NOMO-1 treated with dmso at 0.1 percent for 144 hours (cell line): ENCODE measurements at regions not wholly inside any gene's neighbourhood (a gene's known extent, or its start where the extent isn't known, plus 50 kb on each side); places are given as distances from the start of the nearest gene placed in this dataset.
"Not testable (repeated sequence)": the region's sequence is repeated elsewhere in the genome, so short reads cannot be mapped to it uniquely, and the experiment has no call there.

Experiments
- DNase-seq: peaks from one replicate; lab custom pipeline; 2025; ENCODE audit not compliant: unreplicated experiment; lab: John Stamatoyannopoulos, UW

DNA sequence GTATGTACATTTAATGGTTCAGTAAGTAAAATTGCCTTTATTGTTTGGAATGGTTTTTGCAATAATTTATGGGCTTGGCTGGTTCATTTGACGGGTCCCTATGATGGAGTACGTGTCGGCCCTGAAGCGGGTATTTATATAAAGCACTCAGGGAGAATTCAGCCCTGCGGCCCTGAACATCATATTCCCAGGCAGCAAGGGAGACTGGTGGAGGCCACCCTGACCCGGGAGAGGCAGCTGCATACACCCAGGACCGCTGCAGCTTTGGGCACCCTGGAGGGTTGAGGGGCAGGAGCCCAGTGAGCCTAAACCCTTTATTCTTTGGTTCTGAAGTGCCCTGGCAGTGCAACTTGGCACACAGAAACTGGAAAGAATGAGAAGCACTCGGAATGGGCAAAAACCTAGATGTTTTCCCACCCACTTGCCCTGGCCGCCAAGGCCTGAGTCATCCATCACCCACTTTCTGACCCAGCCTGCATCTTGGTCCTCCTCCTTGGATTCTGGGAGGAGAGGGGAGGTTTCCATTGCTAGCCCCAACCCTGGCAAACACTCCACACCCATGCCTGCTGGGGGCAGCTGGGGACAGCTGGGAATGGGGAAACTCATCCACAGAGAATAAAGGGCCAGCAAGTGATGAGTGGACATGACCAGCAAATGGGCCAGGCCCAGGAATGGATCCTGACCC, 162.2 kb upstream of the TNRC6C start:
- no peak for DNase-seq

DNA sequence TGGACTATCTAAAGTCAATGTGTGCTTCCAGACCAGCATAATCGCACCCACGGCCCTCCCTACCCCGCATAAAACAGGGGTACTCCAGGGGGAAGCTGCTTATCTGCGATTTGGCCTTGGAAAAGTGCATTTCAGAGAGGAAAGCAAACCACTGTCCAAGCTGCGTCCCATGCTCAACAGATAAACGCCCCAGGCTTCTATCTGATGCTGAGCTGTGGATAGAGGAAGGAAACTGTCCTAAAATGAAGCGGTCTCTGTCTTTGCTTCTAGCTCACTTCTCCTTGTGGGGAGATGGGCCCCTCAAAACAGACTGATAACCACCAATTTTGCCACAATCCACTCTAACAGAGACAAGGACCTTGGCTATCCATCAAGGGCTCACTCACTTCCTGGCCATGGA, 160.5 kb upstream of the TNRC6C start:
- DNase-seq, result no peak

DNA sequence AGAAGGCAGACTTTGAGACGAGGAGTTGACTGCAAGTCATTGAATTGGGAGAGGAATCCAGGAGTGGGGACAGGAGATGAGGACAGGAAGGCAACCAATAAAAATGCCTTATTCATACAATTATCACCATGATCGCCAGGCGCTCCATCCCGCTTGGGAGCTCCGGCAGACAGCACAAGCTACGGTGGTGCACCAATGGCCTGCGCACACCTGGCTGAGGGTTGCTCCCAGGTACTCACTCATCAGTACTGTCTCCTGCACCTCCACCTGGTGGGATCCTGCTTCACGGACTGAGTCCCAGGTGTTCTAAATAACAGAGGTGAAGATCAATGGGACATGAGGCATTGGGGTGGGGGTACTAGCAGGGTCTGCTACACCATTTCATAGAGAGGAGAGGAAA, 160.0 kb upstream of the TNRC6C start:
- DNase-seq, result no peak

DNA sequence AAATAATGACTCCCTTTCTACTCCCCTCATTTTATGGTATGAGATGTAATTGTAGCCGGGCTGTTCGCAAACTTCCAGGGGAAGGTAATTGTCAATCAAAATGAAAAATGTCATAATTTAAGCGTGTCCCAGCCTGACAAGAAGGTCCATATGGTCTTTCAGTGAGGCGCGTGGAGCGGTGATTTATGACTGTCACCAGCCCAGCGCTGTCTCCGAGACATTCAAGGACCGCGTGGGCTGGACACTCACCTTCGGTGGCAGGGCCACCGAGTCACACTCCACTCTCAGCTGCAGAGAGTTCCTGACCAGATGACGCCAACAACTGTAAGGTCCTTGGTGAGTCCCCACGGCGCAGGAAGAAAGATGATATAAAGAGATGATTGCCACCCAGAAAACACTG, 157.7 kb upstream of the TNRC6C start:
- DNase-seq, result no peak

DNA sequence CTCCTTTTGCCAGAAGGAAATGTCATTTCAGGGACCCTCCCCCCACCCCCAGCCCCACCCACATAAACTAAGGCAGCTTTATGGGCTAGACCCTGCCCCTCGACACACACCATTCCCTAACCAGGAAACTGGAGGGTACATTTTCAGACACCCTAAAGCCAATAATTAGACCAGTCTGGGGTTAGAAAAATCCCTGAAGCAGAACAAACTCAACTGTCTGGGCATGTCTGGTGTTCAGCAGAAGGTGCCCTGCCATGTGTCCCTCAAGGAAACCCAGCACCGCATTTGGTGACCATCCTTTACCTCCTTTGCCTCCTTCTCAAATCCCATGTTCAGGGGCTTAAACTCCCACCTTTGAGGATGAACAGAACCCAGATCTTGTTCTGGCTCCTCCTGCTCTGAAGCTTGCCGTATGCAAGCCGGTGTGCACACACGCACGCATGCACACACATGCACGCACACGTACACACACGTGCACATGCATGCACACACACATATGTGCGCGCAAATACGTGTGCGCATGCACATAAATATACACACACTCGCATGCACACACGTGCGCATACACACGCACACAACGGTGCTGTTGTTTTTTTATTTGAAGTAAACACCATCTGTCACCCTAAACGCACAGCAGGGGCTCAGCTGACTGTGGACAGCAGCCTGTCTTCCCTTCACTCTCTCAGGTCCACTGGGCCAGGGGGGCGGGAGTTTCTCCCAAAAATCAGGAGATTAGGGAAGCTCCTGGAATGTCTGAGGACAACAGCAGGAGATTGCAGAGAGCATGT, 156.8 kb upstream of the TNRC6C start:
- DNase-seq, result no peak

DNA sequence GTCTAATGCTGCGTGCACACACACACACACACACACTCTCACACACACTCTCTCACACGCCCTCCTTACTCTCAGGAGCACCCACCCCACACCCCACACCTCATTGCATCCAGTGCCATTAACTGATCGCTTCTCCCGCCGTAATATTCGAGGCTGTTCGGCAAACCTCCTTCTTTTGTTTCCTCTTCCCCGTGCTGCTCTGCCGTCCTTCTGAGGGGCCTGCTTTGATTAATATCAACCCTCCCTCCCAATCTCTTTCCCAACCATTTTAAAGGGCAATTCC, 156.2 kb upstream of the TNRC6C start:
- no peak for DNase-seq

DNA sequence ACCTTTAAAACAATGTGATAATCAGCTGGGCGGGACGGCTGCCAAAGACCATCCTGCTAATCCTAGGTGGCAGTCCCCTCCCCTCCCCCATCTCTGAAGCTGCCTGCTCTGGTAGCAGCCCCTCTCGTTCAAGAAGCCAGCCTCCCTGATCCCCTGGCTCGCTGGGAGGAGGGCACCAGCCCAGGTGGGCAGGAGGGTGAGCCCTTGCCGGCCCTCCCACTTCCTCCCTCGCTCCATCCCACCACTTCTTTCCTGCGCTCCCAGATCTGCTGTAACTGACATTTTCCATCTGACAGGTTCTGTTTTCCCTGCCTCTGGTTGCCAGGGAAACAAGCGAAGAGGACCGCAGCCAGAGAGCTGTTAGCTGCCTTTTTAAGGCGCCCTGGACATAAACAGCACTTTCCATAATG, 155.7 kb upstream of the TNRC6C start:
- no peak for DNase-seq

DNA sequence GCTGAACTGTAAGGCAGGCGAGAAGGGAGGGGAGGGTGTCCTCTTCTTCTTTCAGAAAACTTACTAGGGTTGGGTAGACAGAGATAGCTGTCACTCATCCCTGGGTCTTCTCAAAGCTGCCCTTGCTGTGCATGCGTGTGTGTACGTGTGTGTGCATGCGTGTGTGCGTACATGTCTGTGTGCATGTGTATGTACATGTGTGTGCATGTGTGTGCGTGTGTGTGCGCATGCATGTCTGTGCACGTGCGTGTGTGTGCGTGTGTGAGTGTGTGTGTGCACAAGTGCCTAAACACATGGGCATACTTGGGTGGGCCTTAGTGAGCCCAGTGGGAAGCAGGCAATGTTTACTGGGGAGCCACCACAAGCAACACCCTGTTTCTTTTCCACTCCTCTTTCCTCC, 154.8 kb upstream of the TNRC6C start:
- no peak for DNase-seq

DNA sequence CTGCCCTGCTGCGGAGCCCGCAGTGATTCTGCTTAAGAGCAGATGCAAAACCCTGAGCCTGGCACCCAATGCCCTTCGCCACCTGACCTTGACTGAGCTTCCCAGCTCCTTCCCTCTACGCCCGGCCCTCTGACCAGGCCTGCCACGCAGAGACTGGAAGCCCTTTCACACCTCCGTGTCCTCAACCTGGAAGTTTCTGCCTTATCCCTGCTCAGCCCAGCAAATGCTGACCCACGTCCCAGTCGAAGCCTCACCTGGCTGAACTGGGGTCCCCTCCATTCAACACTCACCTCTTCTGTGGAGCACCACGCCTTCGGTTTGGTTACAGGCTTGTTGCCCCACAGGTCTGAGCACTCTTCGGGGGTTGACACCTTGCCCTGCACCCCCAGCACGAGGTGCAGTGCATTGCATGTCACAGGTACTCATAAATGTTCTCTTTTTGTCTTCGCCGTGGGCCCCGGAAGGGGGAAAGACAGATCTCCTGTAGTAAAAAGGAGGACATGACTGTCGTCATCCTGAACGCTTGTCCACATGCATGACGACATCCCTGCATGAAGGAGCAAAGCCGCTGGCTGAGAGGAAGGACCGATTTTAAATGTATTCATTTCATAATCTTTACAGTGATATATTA, 153.6 kb upstream of the TNRC6C start:
- DNase-seq, result no peak

DNA sequence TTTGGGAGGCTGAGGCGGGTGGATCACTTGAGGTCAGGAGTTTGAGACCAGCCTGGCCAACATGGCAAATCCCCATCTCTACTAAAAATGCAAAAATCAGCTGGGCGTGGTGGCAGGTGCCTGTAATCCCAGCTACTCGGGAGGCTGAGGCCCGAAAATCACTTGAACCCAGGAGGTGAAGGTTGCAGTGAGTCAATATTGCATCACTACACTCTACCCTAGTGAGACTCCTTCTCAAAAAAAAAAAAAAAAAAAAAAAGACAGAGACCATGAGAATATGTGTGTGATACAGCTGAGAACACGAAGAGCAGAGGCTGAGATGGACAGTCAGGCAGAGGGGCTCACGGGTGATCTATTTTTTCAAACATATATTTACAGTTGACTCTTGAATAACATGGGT, 152.5 kb upstream of the TNRC6C start:
- DNase-seq, result not testable (repeated sequence)

DNA sequence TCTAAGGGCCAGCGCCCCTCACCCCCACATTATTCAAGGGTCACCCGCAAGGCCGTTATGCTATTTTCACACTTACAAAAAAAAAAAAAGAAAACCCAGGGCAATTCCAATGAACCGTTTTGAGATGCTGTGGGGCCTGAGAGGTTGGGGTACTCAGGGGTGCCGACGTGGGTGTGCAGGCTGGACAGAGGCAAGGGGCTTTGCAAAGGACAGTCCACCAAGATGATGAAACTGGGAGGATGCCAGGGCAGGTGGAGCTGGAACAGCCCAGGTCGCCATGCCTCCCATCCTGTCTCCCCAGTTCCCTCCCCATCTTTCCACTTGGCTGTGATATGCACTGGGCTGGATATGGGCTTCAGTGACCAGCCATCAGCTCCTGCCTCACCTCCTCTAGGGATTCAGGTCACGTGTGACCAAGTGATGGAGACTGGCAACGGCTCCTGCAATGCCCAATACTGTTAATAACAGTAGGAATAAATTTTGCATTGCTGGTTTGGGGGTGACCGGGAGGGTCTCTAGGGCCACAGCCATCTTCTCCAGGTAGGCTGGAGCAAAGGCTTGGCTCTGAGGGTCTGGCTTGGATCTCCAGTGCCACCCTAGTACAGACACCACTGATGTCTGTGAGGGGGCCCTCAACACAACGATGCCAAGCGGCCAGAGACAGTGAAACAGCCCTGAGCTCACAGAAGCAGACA, 151.3 kb upstream of the TNRC6C start:
- no peak for DNase-seq

DNA sequence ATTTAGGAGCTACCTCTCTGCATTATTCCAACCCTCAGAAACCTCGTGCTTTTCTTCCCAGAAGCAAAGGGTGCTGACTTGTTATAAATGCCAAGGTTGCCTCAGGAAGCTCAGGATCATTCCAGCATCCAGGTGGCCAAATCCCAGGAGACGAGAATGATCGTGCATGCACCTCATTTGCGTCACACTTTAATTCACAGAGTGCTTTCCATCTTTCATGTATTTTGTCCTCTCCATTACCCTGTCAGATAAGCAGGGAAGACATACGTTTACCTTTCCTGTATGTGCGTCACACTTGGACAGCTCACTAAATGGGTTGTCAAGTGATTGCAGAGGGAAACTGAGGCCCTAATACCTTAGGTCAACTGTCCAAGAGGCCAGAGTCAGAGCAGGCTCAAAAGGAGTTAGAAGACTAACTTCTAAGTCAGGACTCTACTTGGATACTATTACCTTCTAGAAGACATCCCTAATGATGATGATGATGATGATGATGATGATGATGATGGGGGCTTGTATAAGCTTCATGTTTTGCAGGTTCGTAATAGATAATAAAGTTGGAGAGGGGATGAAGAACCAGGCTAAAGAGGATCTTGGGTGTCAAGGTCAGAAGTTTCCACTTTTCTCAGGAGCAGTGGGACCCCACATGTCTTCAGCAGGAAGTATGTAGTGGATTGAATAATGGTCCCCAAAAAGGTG, 150.6 kb upstream of the TNRC6C start:
- no peak for DNase-seq

DNA sequence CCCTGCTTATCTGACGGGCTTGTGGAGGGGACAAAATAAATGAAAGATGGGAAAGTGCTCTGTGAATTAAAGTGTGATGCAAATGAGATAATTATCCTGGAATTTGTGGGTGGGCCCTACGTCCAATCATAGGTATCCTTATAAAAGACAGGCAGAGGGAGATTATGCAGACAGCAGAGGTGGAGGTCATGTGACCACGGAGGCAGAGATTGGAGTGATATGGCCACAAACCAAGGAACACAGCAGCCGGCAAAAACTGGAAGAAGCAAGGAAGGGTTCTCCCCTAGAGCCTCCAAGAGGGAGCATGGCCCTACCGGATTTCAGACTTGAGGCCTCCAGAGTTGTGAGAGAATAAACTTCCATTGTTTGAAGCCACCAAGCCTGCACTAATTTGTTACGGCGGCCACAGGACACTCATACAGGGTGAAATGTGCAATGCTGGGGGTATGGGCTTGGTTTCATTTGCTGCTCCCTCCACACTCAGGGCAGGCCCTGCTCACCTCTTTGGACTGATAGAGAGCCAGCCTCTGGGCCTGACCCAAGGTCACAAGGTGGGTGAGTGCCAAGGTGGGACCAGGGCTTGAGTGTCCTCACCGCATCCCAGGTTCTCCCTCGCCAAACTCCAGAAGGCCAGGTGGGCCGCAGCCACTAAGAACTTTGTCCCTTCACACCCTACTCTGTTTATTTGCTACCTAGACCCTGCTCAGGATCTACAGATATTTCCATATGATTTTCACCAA, 149.6 kb upstream of the TNRC6C start:
- DNase-seq, result no peak

DNA sequence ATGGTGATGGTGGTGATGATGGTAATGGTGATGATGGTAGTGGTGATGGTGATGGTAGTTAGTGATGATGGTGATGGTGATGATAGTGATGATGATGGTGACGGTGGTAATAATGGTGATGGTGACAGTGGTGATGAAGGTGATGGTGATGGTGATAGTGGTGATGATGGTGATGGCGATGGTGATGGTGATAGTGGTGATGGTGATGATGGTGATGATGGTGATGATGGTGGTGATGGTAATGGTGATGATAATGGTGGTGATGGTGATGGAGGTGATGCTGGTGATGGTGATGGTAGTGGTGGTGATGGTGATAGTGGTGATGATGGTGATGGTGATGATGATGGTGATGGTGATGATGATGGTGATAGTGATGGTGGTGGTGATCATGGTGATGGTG, 148.7 kb upstream of the TNRC6C start:
- DNase-seq, result no peak

DNA sequence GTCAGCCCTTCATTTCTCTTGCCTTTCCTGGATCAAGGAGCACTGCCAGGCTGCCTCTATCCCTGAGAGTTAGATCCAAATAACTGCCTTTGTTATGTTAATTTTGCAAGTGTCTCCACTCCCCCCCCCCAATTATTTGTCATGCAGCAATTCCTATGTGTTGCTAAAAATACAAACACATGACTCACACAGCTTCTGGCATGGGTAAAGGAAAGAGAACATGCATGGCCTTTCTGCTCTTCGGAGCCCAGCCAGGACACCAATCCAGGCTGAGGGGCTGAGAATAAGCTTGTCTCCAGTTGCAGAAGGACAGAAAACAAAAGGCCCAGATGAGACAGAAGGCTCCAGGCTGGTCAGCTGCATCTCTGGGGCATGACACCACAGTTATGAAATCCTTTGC, 148.0 kb upstream of the TNRC6C start:
- DNase-seq, result no peak

DNA sequence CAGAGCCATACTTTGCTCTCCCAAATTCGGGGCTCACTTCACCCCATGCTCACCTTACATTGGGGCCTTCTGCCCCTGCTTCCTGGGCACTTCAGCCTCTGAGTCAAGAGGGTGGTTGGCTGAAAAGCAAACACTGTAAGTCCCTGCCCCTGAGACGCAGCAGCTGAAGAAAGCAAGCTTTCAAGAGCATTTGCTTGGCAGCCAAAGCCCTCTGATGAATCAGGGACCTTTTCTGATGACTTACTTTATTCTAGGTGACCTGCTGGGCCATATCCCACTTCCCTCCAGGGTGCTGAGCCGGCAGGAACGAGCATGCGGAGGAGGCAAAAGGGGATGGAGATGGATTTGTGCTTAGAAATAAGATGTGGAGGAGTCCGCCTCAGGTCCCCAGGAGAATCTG, 147.0 kb upstream of the TNRC6C start:
- no peak for DNase-seq

DNA sequence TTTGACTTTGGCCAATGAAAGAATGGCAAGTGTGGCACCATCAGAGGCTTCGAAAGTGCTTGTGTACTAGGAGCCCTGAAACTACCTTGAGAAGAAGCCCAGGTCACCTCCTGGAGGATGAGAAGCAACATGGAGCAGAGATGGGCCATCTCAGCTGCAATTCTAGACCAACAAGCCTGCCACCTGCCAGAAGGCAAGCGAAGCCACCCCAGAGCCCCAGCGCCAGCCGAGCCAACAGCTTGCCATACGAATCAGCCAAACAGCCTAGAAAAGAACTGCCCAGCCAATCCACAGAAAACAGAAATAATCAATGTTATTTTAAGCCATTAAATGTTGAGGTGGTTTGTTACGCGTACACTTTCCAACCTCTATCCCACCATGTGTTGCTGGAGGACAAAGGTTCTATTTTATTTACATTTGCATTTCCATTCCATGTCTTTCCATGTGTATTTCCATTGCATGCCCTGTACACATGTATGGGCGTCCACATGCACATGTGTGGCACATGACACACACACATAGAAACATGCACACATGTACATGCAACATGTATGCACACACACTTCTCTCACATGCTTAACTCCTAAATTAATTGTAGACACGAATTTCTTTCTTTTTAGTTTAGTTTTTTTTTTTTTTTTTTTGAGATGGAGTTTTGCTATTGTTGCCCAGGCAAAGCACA, 144.3 kb upstream of the TNRC6C start:
- DNase-seq, result no peak

DNA sequence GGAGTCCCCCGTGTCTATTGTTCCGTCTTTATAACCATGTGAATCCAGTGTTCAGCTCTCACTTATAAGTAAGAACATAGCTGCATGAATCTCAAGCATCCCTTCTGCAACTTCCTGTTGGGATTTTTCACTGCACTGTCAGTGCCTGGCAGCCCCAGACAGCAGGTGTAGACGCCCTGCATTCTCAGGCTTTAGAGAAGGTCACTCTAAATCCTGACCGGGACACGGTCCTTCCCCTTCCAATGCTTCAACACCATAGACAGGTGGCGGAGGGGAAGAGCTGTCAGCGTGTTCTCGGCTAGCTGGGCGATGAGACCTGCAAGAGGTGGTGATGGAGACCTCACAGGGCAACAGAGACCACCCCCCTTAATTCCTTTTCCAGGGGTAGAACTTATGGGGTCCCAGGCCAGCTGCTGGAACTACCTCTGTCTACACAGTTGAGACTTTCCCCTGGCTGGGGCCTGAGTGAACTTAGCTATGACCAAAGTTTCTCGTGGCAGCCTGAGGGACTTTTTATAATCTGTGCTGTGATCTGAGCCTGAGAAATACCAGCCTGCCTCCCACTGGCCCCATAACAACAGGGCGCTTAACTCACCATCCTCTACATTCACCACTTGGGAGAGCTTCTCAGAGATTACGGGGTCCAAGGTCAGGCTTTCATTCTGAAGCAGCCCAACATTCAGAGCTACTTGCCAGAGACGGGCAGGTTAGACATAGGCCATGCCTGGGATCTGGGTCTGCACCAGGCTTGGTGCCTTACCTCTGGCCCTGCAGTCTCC, 143.2 kb upstream of the TNRC6C start:
- DNase-seq, result no peak

DNA sequence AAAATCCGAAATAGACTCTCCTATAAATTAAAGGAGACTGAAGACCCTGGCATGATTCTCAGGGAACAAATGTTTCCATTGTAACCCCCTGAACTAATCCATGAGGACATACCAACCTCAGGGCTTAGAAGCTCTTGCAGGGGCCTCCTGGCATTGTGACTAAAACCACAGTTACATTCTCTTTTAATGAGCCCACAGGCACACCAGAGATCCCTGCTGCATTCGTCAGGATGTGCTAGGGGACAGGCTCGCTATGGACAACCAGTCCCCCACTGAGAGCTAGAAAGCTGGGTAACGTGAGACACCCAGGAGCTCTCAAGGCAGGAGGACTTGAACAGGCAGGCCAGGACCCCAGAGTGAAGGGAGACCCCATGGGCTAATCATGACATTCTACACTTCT, 140.6 kb upstream of the TNRC6C start:
- DNase-seq, result no peak
